Choroid plexus epithelial cell (primary cell): ENCODE measurements at regions not wholly inside any gene's neighbourhood (a gene's known extent, or its start where the extent isn't known, plus 50 kb on each side); places are given as distances from the start of the nearest gene placed in this dataset.

Experiments used
- DNase-seq: peaks from one replicate; pipeline ENCODE4 v3.0.0-alpha.2; 2010; ENCODE audit warnings: low read depth
- H3K4me3 ChIP-seq: 2 replicates; pipeline ENCODE4 v1.5.1; 2011; ENCODE audit warnings: low read depth, mild to moderate bottlenecking, control low read depth, low read length, moderate library complexity
- TF ChIP-seq, protein P1 (sequence below): conservative IDR thresholded peaks from 2 replicates; pipeline ENCODE4 v1.5.1; 2011; ENCODE audit warnings: low read depth, mild to moderate bottlenecking, control low read depth, inconsistent platforms, low read length, moderate library complexity

GRCh38 chr1:118649369-118650106, 338.6 kb downstream of the TBX15 start:
- DNase-seq, result no peak
- TF ChIP-seq, protein P1, sequence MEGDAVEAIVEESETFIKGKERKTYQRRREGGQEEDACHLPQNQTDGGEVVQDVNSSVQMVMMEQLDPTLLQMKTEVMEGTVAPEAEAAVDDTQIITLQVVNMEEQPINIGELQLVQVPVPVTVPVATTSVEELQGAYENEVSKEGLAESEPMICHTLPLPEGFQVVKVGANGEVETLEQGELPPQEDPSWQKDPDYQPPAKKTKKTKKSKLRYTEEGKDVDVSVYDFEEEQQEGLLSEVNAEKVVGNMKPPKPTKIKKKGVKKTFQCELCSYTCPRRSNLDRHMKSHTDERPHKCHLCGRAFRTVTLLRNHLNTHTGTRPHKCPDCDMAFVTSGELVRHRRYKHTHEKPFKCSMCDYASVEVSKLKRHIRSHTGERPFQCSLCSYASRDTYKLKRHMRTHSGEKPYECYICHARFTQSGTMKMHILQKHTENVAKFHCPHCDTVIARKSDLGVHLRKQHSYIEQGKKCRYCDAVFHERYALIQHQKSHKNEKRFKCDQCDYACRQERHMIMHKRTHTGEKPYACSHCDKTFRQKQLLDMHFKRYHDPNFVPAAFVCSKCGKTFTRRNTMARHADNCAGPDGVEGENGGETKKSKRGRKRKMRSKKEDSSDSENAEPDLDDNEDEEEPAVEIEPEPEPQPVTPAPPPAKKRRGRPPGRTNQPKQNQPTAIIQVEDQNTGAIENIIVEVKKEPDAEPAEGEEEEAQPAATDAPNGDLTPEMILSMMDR, result no peak
- no peak overlapping the region for H3K4me3 ChIP-seq

DNA sequence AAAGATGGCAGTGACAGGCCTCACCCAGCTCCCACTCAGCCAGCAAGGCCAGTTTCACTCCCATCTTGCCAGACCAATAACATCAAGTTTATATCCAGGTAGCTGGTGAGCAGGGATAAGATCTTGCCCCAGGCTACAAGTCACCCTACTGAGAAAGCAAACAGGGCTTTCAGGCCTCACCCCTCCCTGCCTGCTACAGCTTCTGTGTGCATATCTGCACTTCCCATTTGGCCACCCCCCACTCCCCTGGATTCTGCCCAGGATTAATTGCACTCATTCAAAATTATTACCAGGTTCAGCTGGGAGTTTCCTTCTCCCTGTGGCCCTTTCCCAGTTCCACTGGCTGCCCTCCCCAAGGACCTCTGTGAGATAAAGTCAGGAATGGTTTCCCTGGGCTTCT, 352.1 kb downstream of the TBX15 start:
- no peak for DNase-seq
- TF ChIP-seq, protein P1, result no peak
- no peak overlapping the region for H3K4me3 ChIP-seq

DNA sequence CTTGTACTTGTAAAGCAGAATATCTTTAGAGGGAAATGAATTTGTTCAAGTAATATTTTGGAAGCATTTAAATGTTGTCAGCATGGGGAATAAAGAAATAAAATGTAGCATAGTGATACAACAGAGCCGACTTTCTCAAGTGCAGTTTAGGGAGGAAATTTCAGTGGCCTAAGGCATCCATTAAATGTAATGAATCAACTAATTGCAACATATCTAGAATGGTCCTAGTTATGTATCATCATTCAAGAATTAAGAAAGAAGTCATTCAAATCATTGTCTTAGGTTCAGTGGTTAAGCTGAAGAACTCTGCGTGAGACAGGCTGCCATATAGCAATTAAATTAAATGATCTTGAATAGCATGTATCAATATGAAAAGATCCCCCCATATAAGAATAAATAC, 360.7 kb downstream of the TBX15 start:
- no peak overlapping the region for H3K4me3 ChIP-seq
- no peak for DNase-seq
- TF ChIP-seq, protein P1, result no peak

- H3K4me3 ChIP-seq, result no peak overlapping the region
- no peak for DNase-seq
- TF ChIP-seq, protein P1, result no peak
Observed at GRCh38 chr1:118621839-118622238, 366.3 kb downstream of the TBX15 start.

DNA sequence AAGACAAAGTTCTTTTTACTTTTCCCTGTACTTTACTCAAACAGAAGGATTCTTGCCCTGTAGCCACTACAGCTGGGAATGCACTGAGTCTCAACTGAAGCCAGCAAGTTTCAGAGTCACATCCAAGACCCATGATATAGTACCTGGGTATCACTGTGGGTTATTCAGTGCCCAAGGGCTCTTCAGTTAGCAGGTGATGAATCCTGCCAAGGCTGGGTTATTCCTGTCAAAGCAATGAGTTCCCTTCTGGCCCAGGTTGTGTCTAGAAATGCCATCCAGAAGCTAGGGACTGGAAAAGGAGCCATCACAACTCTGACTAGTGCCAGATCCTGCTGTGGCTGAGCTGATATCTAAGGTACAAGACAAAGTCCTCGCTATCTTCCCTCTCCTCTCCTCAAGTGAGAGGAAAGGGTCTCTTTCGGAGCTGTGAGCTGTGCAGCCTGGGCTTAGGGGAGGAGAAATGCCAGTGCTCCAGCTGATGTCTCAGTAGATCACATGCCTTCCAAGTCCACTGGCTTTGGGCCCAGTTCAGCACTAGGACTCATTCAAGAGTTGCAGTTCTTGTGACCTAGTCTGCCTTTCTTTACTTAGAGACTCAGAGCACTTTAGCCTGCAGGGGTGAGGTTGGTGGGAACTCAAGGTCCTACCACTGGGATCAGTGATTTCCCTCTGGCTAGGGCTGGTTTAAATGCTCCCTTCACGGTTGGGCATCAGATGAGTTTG, 369.4 kb downstream of the TBX15 start:
- peak; percentile 22 for DNase-seq
- TF ChIP-seq, protein P1, result no peak
- no peak overlapping the region for H3K4me3 ChIP-seq

DNA sequence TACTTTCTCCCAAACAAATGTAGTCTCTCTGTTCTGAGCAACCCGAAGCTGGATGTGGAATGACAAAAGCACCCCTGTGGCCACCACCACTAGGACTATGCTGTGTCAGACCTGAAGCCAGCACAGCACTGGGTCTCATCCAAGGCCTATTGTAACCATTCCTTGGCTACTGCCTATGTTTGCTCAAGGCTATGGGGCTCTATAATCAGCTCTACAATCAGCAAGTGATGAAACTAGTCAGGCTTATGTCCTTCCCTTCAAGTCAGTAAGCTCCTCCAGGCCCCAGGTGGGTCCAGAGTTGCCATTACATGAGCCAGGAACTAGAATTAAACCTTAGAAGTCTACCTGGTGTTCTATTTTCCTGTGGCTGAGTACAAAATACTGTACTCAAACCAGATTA, 370.2 kb downstream of the TBX15 start:
- no peak for DNase-seq
- H3K4me3 ChIP-seq, result no peak overlapping the region
- TF ChIP-seq, protein P1, result no peak

DNA sequence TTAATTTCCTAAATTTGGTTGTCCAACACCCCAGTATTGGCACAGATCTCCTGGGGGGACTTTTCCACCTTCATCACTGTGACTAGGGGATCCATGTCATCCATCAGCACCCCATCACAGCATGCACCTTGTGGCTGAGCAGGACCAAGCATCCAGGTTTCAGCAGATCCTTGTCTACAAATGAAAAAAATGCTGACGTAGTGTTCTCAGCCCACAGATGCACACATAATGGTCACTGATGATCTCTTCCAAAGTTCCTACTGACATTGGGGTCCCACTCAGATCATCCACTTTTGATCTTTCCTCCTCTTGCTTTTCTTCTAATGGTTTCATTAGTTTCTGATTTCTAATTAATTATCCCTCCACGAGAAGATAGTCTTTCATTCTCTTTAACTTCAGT, 373.1 kb downstream of the TBX15 start:
- DNase-seq, result no peak
- TF ChIP-seq, protein P1, result no peak
- no peak overlapping the region for H3K4me3 ChIP-seq
